ENCODE measurements at regions not wholly inside any gene's neighbourhood (a gene's known extent, or its start where the extent isn't known, plus 50 kb on each side); places are given as distances from the start of the nearest gene placed in this dataset.

DNA sequence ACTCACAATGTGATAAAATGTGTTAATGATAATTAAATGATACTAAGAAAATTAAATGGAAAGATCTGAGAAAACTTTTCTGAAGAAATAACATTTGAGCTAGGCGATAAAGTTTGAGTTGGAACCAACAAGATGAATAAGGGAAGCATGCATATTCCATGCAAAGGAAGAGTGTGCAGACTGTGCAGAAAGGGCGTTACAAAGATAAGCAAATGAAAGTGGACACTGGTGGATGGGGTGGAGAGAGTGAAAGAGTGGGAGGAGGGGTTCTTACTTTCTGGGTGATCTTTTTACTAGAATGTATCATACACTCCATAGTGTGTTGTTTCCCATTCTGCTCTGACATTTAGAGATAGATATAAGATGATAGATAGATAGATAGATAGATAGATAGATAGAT is 138.7 kb downstream of the HTR1A start:
- no TSS peak for BruUV-seq (replicated peaks)
- DNase-seq (ENCODE audit: low spot score) = no peak
- Histone ChIP-seq H4K20me1 (ENCODE audit: insufficient read depth, low read length) (no peaks in the 10 kb centered on the region), H3K79me2 (ENCODE audit: insufficient read depth, low read depth, low read length) (no peaks in the 10 kb centered on the region), H3K4me3 (ENCODE audit: low read depth, low read length, poor library complexity, severe bottlenecking) (no peak overlapping the region), H3K27ac (ENCODE audit: low read depth, low read length, poor library complexity, severe bottlenecking) (no peak overlapping the region), H3K9me3 (ENCODE audit: low read length) (no peaks in the 10 kb centered on the region), H3K4me1 (ENCODE audit: insufficient read depth, low read length, poor library complexity, severe bottlenecking) (no peaks in the 10 kb centered on the region), H3K36me3 (ENCODE audit: insufficient read depth, low read length) (no peaks in the 10 kb centered on the region), H3K4me2 (ENCODE audit: low read length) (no peak overlapping the region), H2AFZ (ENCODE audit: low read length) (no peak overlapping the region), H3K9me2 (ENCODE audit: insufficient read depth, low read length) (no peaks in the 10 kb centered on the region)
- TF ChIP-seq, protein P1, sequence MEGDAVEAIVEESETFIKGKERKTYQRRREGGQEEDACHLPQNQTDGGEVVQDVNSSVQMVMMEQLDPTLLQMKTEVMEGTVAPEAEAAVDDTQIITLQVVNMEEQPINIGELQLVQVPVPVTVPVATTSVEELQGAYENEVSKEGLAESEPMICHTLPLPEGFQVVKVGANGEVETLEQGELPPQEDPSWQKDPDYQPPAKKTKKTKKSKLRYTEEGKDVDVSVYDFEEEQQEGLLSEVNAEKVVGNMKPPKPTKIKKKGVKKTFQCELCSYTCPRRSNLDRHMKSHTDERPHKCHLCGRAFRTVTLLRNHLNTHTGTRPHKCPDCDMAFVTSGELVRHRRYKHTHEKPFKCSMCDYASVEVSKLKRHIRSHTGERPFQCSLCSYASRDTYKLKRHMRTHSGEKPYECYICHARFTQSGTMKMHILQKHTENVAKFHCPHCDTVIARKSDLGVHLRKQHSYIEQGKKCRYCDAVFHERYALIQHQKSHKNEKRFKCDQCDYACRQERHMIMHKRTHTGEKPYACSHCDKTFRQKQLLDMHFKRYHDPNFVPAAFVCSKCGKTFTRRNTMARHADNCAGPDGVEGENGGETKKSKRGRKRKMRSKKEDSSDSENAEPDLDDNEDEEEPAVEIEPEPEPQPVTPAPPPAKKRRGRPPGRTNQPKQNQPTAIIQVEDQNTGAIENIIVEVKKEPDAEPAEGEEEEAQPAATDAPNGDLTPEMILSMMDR (conservative IDR thresholded peaks at IDR 0.05; ENCODE audit: low read length) = no peak
- TF ChIP-seq EZH2phosphoT487 (IDR thresholded peaks at IDR 0.05; ENCODE audit: borderline replicate concordance, low read depth, low read length) = no peak
- intact Hi-C loops (cut with micrococcal nuclease; ENCODE audit: unreplicated experiment) = no loop called here
- CTCF ChIA-PET (ENCODE audit: unreplicated experiment) = no interaction called here
- POLR2A ChIA-PET = interaction anchor here (0.7 kb wide), 1 partner anchor 44 kb away, joined by 4 read pairs; no protein-coding TSS in a partner anchor

DNA sequence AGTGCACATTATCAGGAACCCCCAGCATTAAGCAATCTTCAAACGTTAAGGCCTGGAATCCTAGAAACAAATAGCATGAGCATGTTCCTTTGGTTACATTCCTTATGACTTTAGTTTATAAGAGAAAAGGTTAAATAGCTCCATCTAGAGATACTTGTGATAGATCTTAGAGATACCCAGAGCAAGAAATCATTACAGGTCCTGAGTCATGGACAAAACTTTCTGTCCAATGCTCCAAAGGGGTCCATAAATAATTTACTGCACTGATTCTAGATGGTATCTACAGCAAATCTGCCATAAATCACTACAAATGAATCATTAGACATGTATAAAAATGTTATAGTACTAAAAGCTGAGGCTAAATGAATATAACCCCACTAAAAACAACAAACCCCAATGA is 139.6 kb downstream of the HTR1A start:
- H3K4me2 ChIP-seq (ENCODE audit: low read length) = no peak overlapping the region
- no peak overlapping the region for H2AFZ ChIP-seq (ENCODE audit: low read length)
- no peaks in the 10 kb centered on the region for H3K4me1 ChIP-seq (ENCODE audit: insufficient read depth, low read length, poor library complexity, severe bottlenecking)
- H3K9me3 ChIP-seq (ENCODE audit: low read length) = no peaks in the 10 kb centered on the region
- no peaks in the 10 kb centered on the region for H3K9me2 ChIP-seq (ENCODE audit: insufficient read depth, low read length)
- H3K4me3 ChIP-seq (ENCODE audit: low read depth, low read length, poor library complexity, severe bottlenecking) = no peak overlapping the region
- BruUV-seq (replicated peaks) = no TSS peak
- no peaks in the 10 kb centered on the region for H3K36me3 ChIP-seq (ENCODE audit: insufficient read depth, low read length)
- H4K20me1 ChIP-seq (ENCODE audit: insufficient read depth, low read length) = no peaks in the 10 kb centered on the region
- TF ChIP-seq EZH2phosphoT487 (IDR thresholded peaks at IDR 0.05; ENCODE audit: borderline replicate concordance, low read depth, low read length) = no peak
- TF ChIP-seq, protein P1 (conservative IDR thresholded peaks at IDR 0.05; ENCODE audit: low read length) = no peak
- intact Hi-C loops (cut with micrococcal nuclease; ENCODE audit: unreplicated experiment) = no loop called here
- no peaks in the 10 kb centered on the region for H3K79me2 ChIP-seq (ENCODE audit: insufficient read depth, low read depth, low read length)
- no peak for DNase-seq (ENCODE audit: low spot score)
- H3K27ac ChIP-seq (ENCODE audit: low read depth, low read length, poor library complexity, severe bottlenecking) = no peak overlapping the region
- ChIA-PET CTCF (ENCODE audit: unreplicated experiment) (no interaction called here), POLR2A (interaction anchor here (0.6 to 1.0 kb wide), 2 partner anchors 58 to 1152 kb away, joined by 3 read pairs; no protein-coding TSS in a partner anchor)

DNA sequence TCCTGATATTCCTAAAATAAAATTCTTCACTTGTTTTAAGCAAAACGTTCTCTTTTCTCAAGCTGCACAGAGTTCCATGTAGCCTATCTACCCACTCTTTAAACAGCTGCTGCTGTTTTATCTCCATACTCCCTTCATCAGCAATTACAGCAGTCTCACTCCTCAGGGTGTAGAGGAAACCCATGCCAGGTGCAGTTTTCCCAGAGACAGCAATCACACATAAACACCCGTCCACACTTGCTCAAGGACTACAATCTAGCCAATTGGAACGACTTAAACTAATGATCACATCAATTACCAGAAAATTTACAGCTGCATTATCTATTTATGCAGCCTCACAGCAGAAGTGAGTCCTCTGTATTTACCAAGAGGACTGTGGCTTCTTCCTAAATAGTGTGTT is 141.7 kb downstream of the HTR1A start:
- CTCF ChIA-PET (ENCODE audit: unreplicated experiment) = no interaction called here
- no peak overlapping the region for H3K4me3 ChIP-seq (ENCODE audit: low read depth, low read length, poor library complexity, severe bottlenecking)
- intact Hi-C loops (cut with micrococcal nuclease; ENCODE audit: unreplicated experiment) = no loop called here
- no TSS peak for BruUV-seq (replicated peaks)
- H2AFZ ChIP-seq (ENCODE audit: low read length) = no peak overlapping the region
- no peak overlapping the region for H3K27ac ChIP-seq (ENCODE audit: low read depth, low read length, poor library complexity, severe bottlenecking)
- H3K4me2 ChIP-seq (ENCODE audit: low read length) = no peak overlapping the region
- H4K20me1 ChIP-seq (ENCODE audit: insufficient read depth, low read length) = no peaks in the 10 kb centered on the region
- POLR2A ChIA-PET = no interaction called here
- no peaks in the 10 kb centered on the region for H3K36me3 ChIP-seq (ENCODE audit: insufficient read depth, low read length)
- no peak for TF ChIP-seq EZH2phosphoT487 (IDR thresholded peaks at IDR 0.05; ENCODE audit: borderline replicate concordance, low read depth, low read length)
- TF ChIP-seq, protein P1 (conservative IDR thresholded peaks at IDR 0.05; ENCODE audit: low read length) = no peak
- no peaks in the 10 kb centered on the region for H3K4me1 ChIP-seq (ENCODE audit: insufficient read depth, low read length, poor library complexity, severe bottlenecking)
- H3K9me2 ChIP-seq (ENCODE audit: insufficient read depth, low read length) = no peaks in the 10 kb centered on the region
- no peaks in the 10 kb centered on the region for H3K79me2 ChIP-seq (ENCODE audit: insufficient read depth, low read depth, low read length)
- DNase-seq (ENCODE audit: low spot score) = no peak
- H3K9me3 ChIP-seq (ENCODE audit: low read length) = no peaks in the 10 kb centered on the region
